ENCODE measurements at regions not wholly inside any gene's neighbourhood (a gene's known extent, or its start where the extent isn't known, plus 50 kb on each side); places are given as distances from the start of the nearest gene placed in this dataset.

- TF ChIP-seq CTCF (conservative IDR thresholded peaks at IDR 0.05; ENCODE audit: low read depth in 2 of 2) (no peak), EZH2phosphoT487 (IDR thresholded peaks at IDR 0.05; ENCODE audit: unreplicated experiment) (no peak), ETS1 (IDR thresholded peaks at IDR 0.05) (no peak), REST (IDR thresholded peaks at IDR 0.05; ENCODE audit: unreplicated experiment) (no peak), POLR2AphosphoS5 (IDR thresholded peaks at IDR 0.05; ENCODE audit: low read depth) (no peak), JUNB (IDR thresholded peaks at IDR 0.05; ENCODE audit: unreplicated experiment) (no peak), CREB1 (CRISPR knock-in tag; IDR thresholded peaks at IDR 0.05; ENCODE audit: low read depth) (no peak), ZNF114 (CRISPR knock-in tag; IDR thresholded peaks at IDR 0.05) (no peak), STAT1 (IDR thresholded peaks at IDR 0.05; ENCODE audit: unreplicated experiment) (no peak), NANOG (IDR thresholded peaks at IDR 0.05; ENCODE audit: borderline replicate concordance) (no peak)
Measured at GRCh38 chr11:92859156-92859690, 110.2 kb upstream of the MTNR1B start (continued).

GRCh38 chr11:92861634-92862033 lies 107.8 kb upstream of the MTNR1B start:
- no peaks in the 10 kb centered on the region for H3K9me3 Mint-ChIP-seq

More at GRCh38 chr11:92861634-92862033, 107.8 kb upstream of the MTNR1B start:
- TF ChIP-seq CTCF (conservative IDR thresholded peaks at IDR 0.05; ENCODE audit: low read depth in 2 of 2), result peak; percentile 59 to 81
- TF ChIP-seq JUNB (IDR thresholded peaks at IDR 0.05; ENCODE audit: unreplicated experiment), result no peak
- Histone ChIP-seq H3F3A (replicated peaks; ENCODE audit: low read depth) (no peaks in the 10 kb centered on the region), H3K27me3 (ENCODE audit: insufficient read depth) (no peaks in the 10 kb centered on the region), H3K4me2 (no peak overlapping the region), H3K4me3 (no peak overlapping the region), H3K4me1 (ENCODE audit: insufficient read depth) (no peaks in the 10 kb centered on the region), H2AFZ (no peak overlapping the region), H3K79me2 (replicated peaks; ENCODE audit: insufficient read depth) (no peaks in the 10 kb centered on the region), H3K27ac (ENCODE audit: low read depth) (no peak overlapping the region), H4K20me1 (replicated peaks; ENCODE audit: insufficient read depth) (no peaks in the 10 kb centered on the region), H3K36me3 (ENCODE audit: insufficient read depth) (no peaks in the 10 kb centered on the region), H3K9me2 (ENCODE audit: insufficient read depth) (no peaks in the 10 kb centered on the region)
- DNase-seq (ENCODE audit: low spot score) (peak; percentile 59), ATAC-seq (peak; percentile 49)
- Mint-ChIP-seq H3K27me3 (ENCODE audit: insufficient read depth, low read depth, poor library complexity) (no peaks in the 10 kb centered on the region), H3K4me3 (no peak overlapping the region), H3K36me3 (ENCODE audit: low read depth) (peaks cover 18% of the 10 kb centered on the region; the same call in 2 of the 3 replicates), H3K27ac (no peak overlapping the region), H3K4me1 (0 out of 3 replicates have a peak, but pooled peaks cover 3% of the 10 kb centered on the region)

Measured in GM23338 (cell line).